ENCODE measurements at regions not wholly inside any gene's neighbourhood (a gene's known extent, or its start where the extent isn't known, plus 50 kb on each side); places are given as distances from the start of the nearest gene placed in this dataset.
"Not testable (repeated sequence)": the region's sequence is repeated elsewhere in the genome, so short reads cannot be mapped to it uniquely, and the experiment has no call there.

DNA sequence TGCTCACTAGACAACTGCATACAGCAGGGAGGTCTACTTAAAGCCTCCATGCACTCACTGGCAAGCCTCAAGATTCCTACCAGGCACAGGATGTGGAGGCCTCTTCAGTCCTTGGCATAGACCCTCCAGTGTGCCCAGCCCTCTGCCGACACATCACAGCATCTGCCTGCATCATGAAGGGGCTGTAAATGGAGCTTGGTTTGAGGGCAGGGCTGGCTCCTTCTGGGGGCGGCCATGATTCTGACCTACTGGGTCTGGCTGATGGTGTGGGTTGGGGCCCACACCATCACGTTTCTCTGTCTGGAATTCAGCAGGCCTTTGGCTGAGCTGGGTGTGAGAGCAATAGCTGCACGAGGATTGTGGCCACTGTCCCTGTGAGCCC, 84.9 kb upstream of the SHB start:
- DNase-seq, result no peak

GRCh38 chr9:38153152-38153909, 84.3 kb upstream of the SHB start:
- DNase-seq, result no peak

DNA sequence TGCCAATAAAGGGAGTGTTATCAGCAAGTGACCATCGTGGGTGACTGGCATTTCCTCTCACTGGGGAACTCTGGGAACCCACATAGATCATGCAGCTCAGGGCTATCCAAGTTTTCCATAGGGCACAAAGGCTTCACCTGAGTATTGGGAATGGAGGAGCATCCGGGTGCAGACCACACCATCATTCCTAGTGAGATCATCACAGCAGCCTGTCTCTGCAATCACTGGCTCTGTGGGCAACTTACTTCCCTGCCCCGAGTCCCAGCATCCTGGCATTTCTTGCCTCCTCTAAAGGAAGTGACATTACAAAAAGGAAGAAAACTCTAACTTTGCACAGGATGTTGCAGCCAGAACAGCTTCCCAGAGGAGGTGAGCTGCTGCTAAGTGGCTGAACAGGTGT, 80.6 kb upstream of the SHB start:
- DNase-seq, result no peak

DNA sequence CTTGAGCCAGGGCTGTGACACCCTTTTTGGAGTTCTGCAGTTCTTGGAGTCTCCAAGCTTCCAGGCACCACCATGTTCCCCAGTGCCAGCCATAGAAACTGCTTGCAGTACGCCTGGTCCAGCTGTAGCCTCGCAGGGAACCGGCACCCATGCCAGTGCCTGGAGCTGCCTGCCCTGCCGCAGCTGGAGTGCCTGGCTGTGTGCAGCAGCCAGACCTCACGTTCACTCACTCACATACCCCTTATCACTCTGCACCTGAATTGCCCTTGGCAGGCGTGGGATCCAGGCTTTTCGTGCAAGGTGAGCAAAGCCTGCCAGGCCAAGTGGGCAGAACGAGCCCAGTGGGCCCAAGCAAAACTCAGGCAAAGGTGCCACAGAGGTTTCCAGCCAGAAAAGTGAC, 77.8 kb upstream of the SHB start:
- no peak for DNase-seq

- no peak for DNase-seq
Observed at GRCh38 chr9:38145526-38146053, 76.6 kb upstream of the SHB start.

- DNase-seq, result no peak
Observed at GRCh38 chr9:38144421-38144820, 75.4 kb upstream of the SHB start.

- DNase-seq, result no peak
Observed at GRCh38 chr9:38141746-38142591, 72.9 kb upstream of the SHB start.

- no peak for DNase-seq
Observed at GRCh38 chr9:38138276-38138675, 69.2 kb upstream of the SHB start.

GRCh38 chr9:38137342-38137741, 68.3 kb upstream of the SHB start:
- DNase-seq, result no peak

DNA sequence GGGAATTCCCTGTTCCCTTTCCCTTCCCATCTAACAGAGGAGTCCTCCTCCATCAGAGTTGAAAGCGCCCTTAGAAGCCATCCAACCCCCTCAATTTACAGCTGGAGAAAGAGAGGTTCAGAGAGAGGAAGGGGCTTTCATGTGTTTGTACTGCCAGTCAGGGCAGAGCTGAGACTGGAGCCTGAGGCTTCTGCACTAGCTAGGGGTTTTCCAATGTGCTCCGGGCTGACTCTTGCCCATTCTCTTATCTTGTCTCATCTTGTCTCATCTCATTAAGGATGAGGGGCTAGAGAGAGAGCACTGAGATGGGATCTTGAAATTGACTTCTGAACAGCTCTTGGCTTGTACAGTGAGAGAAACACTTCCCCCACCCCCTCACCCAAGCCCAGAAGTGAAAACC, 67.4 kb upstream of the SHB start:
- no peak for DNase-seq

DNA sequence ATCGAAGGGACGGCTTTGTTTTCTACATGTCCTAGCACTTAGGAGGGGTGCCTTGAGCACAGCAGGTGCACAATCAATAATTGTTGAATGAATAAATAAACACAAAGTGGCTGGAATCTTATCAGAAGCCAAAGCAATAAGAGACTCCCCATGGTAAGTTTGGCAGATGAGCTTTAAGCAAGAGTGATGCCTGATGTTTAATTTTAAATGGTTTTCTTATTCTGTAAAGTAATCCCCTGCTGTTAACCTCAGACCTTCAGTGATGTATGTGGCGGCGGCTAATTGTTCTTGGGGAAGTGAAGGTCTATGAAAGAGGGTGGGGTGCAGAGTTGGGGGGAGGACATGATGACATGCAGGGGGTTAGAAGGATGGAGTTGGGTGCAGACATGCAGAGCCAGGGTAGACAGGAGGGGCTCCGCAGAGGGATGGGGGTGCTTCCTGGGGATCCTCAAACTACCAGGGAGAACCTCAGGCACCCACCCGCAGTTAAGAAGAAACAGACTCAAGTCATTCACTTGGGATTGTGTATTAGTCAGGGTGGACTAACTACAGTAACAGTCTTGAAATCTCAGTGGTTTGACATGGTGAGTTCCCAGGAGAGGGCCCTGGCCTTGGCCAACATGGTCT, 65.7 kb upstream of the SHB start:
- no peak for DNase-seq

- no peak for DNase-seq
Observed at GRCh38 chr9:38133595-38133994, 64.6 kb upstream of the SHB start.

- no peak for DNase-seq
Observed at GRCh38 chr9:38132956-38133355, 63.9 kb upstream of the SHB start.

DNA sequence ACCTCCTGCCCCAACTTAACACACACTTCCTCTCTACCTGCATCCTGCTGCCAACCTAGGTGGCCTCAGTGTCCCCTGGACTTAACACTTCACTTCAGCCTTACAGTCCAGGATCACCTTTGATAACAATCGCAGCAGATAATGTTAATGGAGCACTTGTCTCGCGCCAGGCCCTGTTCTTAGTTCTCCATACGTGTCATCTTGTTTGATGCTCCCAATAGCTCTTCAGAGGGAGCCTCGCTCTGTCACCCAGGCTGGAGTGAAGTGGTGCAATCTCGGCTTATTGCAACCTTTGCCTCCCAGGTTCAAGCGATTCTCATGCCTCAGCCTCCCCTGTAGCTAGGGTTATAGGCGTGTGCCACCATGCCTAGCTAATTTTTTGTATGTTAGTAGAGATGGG, 62.7 kb upstream of the SHB start:
- DNase-seq, result no peak

GRCh38 chr9:38130724-38131123, 61.7 kb upstream of the SHB start:
- DNase-seq, result no peak

GRCh38 chr9:38129366-38129765, 60.3 kb upstream of the SHB start:
- DNase-seq, result no peak

DNA sequence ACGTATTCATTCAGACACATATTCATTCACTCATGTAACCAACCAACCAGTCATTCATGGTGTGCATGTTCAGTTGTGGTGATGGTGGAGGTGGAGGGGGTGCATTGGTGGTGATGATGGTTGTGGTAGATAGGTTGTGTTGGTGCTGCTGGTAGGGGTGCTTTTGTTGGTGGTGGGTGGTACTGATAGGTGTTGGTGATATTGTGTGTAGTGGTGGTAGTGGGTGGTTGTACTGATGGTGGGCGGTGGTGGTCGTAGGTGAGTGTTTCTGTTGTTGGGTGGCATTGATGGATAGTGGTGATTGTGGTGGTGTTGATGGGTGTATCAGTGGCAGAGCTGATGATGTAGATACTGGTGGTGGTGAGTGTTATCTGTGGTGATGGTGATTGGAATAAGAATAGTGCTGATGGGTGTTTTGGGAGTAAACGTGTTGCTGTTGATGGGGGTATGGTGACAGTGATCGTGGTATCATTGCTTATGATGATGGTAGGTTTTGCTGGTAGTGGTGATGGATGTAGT, 59.8 kb upstream of the SHB start:
- DNase-seq, result no peak

DNA sequence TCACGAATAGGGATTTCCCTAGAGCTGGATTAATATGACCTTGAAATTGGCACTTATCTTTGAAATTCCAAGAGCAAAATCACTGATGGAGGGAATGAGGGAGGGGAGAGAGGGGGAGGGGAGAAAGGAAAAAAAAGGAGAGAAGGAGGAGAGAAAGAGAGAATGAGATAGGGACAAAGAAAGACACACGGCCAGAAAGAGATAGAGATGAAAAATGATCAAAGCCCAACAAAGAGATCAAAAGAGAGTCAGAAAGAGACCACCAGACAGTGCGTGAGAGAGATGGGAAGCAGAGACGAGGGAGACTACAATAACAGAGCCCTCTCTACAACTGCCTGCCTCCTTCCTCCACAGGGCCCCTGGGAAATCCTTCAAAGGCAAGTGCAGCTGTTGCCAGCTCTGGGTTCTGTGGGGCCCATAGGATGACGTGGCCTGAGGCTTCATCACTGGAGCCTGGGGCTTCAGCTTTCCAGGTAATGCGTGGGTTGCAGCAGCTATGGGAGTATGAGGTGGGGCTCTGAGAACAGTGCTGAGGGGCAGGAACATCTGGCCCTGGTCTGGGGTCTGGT, 58.3 kb upstream of the SHB start:
- no peak for DNase-seq

GRCh38 chr9:38126730-38127129, 57.7 kb upstream of the SHB start:
- no peak for DNase-seq

GRCh38 chr9:38125889-38126288, 56.9 kb upstream of the SHB start:
- no peak for DNase-seq

DNA sequence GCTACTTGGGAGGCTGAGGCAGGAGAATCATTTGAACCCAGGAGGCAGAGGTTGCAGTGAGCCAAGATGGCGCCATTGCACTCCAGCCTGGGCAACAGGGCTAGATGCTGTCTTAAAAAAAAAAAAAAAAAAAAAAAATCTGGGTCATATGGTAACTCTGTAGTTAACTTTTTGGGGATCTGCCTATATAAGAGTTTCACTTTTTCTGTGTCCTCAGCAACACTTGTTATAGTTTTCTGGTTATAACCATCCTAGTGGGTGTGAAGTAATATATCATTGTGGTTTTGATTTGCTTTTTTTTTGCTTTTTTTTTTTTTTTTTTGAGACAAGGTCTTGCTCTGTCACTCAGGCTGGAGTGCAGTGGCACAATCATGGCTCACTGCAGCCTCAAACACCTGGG, 54.3 kb upstream of the SHB start:
- not testable (repeated sequence) for DNase-seq

GRCh38 chr9:38120961-38121360, 51.9 kb upstream of the SHB start:
- no peak for DNase-seq

- no peak for DNase-seq
Observed at GRCh38 chr9:38119560-38120236, 50.7 kb upstream of the SHB start.
